ENCODE measurements at regions not wholly inside any gene's neighbourhood (a gene's known extent, or its start where the extent isn't known, plus 50 kb on each side); places are given as distances from the start of the nearest gene placed in this dataset.

DNA sequence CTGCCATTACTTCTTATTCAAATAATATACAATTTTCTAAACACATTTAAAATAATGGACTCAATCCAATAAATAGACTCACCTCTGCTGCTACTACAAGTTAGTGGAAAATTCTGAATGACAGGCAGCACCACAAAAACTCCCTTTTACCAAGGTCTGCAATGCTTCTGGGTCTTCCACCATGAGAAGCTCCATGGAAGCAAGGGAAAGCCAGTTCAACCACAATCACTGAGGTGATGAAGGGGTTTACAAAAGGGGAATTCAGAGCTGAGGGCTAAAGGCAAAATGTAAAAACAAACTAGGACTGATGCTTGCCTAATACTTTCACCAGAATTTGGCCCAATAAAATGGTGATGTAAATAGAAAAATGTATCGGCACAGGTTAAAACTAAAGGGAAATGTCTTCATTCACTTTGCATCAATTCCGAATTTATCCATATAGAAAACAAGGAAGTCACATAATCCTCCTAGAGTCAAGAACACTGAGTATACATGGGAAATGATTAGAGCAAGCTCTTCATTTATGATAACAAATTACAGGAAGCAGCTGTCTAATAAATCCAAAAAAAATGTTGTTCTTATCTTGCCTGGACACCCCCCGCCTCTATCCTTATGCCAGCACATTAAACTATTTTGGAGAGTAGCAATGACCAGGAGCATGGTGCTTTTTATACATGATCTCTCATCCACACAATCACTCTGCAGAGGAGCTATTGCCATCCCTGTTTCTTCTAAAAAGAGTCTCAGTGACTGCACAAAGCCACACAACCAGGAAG, 66.3 kb upstream of the NFIB start:
- TF ChIP-seq, protein P1, sequence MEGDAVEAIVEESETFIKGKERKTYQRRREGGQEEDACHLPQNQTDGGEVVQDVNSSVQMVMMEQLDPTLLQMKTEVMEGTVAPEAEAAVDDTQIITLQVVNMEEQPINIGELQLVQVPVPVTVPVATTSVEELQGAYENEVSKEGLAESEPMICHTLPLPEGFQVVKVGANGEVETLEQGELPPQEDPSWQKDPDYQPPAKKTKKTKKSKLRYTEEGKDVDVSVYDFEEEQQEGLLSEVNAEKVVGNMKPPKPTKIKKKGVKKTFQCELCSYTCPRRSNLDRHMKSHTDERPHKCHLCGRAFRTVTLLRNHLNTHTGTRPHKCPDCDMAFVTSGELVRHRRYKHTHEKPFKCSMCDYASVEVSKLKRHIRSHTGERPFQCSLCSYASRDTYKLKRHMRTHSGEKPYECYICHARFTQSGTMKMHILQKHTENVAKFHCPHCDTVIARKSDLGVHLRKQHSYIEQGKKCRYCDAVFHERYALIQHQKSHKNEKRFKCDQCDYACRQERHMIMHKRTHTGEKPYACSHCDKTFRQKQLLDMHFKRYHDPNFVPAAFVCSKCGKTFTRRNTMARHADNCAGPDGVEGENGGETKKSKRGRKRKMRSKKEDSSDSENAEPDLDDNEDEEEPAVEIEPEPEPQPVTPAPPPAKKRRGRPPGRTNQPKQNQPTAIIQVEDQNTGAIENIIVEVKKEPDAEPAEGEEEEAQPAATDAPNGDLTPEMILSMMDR (IDR thresholded peaks at IDR 0.05) = no peak
- TF ChIP-seq POLR2A (IDR thresholded peaks at IDR 0.05) = no peak

All from adrenal gland (tissue), 5 donors.